A673 (cell line): ENCODE measurements at regions not wholly inside any gene's neighbourhood (a gene's known extent, or its start where the extent isn't known, plus 50 kb on each side); places are given as distances from the start of the nearest gene placed in this dataset.

Experiments
- BruUV-seq: library from RNA; stranded (reverse); fragments of 400-500 nt; replicated peaks from 2 replicates; lab custom pipeline; 2021; lab: Mats Ljungman, UMichigan
- CTCF ChIA-PET: fragments of 300-600 bp; sonication (Branson Sonifier 250); formaldehyde crosslinking; loops from one replicate; lab custom pipeline; 2022; ENCODE audit warnings: antibody characterized with exemption; lab: Charles Lee
- POLR2A ChIA-PET: fragments of 300-600 bp; sonication (Branson Sonifier 250); formaldehyde crosslinking; loops from one replicate; lab custom pipeline; 2022; ENCODE audit warnings: antibody characterized with exemption; ENCODE audit not compliant: low non-redundant PET; lab: Charles Lee
- DNase-seq: peaks from one replicate; pipeline ENCODE4 v3.0.0-alpha.2; 2015; ENCODE audit warnings: low spot score
- H3K27ac ChIP-seq: fragments of 200-600 bp; sonication (generic); 2 replicates; pipeline ENCODE4 v1.5.1; 2016; ENCODE audit warnings: mixed run types, low read depth, mild to moderate bottlenecking, mixed read lengths, antibody characterized with exemption, low read length; ENCODE audit not compliant: poor library complexity, severe bottlenecking
- H3K27me3 ChIP-seq: fragments of 200-600 bp; sonication (generic); replicated peaks from 2 replicates; pipeline ENCODE4 v1.6.1; 2017; ENCODE audit warnings: mixed run types, low read depth, mild to moderate bottlenecking, mixed read lengths, antibody characterized with exemption, low read length; ENCODE audit not compliant: insufficient read depth, poor library complexity
- H3K36me3 ChIP-seq: fragments of 200-600 bp; sonication (generic); 2 replicates; pipeline ENCODE4 v1.6.1; 2016; ENCODE audit warnings: mixed run types, mild to moderate bottlenecking, mixed read lengths, antibody characterized with exemption, low read length; ENCODE audit not compliant: insufficient read depth, poor library complexity, severe bottlenecking
- H3K4me1 ChIP-seq: fragments of 200-600 bp; sonication (generic); 2 replicates; pipeline ENCODE4 v1.6.1; 2017; ENCODE audit warnings: mixed run types, mild to moderate bottlenecking, mixed read lengths, antibody characterized with exemption, low read length; ENCODE audit not compliant: insufficient read depth, poor library complexity, severe bottlenecking
- H3K4me3 ChIP-seq: fragments of 200-600 bp; sonication (generic); 2 replicates; pipeline ENCODE4 v1.5.1; 2016; ENCODE audit warnings: low read depth, mixed run types, mild to moderate bottlenecking, mixed read lengths, low read length; ENCODE audit not compliant: poor library complexity, severe bottlenecking
- H3K9me3 ChIP-seq: fragments of 200-600 bp; sonication (generic); 2 replicates; pipeline ENCODE4 v1.6.1; 2016; ENCODE audit warnings: mixed run types, low read depth, mild to moderate bottlenecking, mixed read lengths, antibody characterized with exemption, low read length; ENCODE audit not compliant: poor library complexity, severe bottlenecking
- EZH2 ChIP-seq: fragments of 200-600 bp; sonication (generic); IDR thresholded peaks from 2 replicates; pipeline ENCODE4 v1.6.1; 2017; ENCODE audit warnings: borderline replicate concordance, low read depth, mild to moderate bottlenecking, mixed read lengths, antibody characterized with exemption, low read length; ENCODE audit not compliant: poor library complexity, severe bottlenecking
- intact Hi-C: fragments of 100-400 bp; cut with micrococcal nuclease; formaldehyde crosslinking; loops from one replicate; pipeline ENCODE4 v1.10.0; 2022; ENCODE audit not compliant: unreplicated experiment
- TF ChIP-seq, protein P1 (sequence below): fragments of 300-800, 200-600 bp; sonication (generic); conservative IDR thresholded peaks from 2 replicates; pipeline ENCODE4 v1.5.1; 2017; ENCODE audit warnings: low read depth, mild to moderate bottlenecking, antibody characterized with exemption, low read length, moderate library complexity, mixed read lengths

GRCh38 chr9:23467276-23467675 is 358.8 kb downstream of the ELAVL2 start:
- Histone ChIP-seq H3K27ac (no peak overlapping the region), H3K36me3 (no peaks in the 10 kb centered on the region), H3K9me3 (no peaks in the 10 kb centered on the region), H3K4me1 (no peaks in the 10 kb centered on the region), H3K27me3 (no peaks in the 10 kb centered on the region), H3K4me3 (no peak overlapping the region)
- intact Hi-C loops: no loop called here
- no peak for TF ChIP-seq EZH2
- TF ChIP-seq, protein P1, sequence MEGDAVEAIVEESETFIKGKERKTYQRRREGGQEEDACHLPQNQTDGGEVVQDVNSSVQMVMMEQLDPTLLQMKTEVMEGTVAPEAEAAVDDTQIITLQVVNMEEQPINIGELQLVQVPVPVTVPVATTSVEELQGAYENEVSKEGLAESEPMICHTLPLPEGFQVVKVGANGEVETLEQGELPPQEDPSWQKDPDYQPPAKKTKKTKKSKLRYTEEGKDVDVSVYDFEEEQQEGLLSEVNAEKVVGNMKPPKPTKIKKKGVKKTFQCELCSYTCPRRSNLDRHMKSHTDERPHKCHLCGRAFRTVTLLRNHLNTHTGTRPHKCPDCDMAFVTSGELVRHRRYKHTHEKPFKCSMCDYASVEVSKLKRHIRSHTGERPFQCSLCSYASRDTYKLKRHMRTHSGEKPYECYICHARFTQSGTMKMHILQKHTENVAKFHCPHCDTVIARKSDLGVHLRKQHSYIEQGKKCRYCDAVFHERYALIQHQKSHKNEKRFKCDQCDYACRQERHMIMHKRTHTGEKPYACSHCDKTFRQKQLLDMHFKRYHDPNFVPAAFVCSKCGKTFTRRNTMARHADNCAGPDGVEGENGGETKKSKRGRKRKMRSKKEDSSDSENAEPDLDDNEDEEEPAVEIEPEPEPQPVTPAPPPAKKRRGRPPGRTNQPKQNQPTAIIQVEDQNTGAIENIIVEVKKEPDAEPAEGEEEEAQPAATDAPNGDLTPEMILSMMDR: no peak
- POLR2A ChIA-PET: no interaction called here
- no TSS peak for BruUV-seq
- CTCF ChIA-PET: no interaction called here
- no peak for DNase-seq

- CTCF ChIA-PET: no interaction called here
Measured at GRCh38 chr9:23477908-23478307, 348.1 kb downstream of the ELAVL2 start.

DNA sequence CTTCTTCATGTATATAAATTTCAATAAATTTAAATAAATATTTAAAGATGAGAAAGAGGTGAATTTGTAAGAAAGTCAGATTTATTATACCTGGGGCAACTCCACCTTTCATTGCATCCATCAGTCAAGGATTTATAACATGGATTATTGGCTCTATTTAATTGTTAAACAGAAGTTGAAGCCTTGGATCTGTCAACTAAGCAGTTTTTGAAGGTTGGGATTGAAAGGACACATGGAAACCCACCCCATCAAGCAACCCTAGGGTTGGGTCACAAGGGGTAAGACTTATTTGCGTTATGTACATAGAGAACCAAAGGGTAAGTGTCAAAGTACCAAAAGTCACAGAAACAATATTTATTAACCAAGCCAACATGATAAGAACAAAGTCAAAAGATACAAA is 342.5 kb downstream of the ELAVL2 start:
- Histone ChIP-seq H3K9me3 (no peaks in the 10 kb centered on the region), H3K27me3 (no peaks in the 10 kb centered on the region), H3K4me3 (no peak overlapping the region), H3K27ac (no peak overlapping the region), H3K36me3 (no peaks in the 10 kb centered on the region), H3K4me1 (no peaks in the 10 kb centered on the region)
- ChIA-PET CTCF (no interaction called here), POLR2A (no interaction called here)
- intact Hi-C loops: no loop called here
- no peak for TF ChIP-seq EZH2
- TF ChIP-seq, protein P1: no peak
- DNase-seq: no peak
- no TSS peak for BruUV-seq

More at GRCh38 chr9:23477908-23478307, 348.1 kb downstream of the ELAVL2 start:
- Histone ChIP-seq H3K9me3 (no peaks in the 10 kb centered on the region), H3K4me3 (no peak overlapping the region), H3K4me1 (no peaks in the 10 kb centered on the region), H3K27me3 (no peaks in the 10 kb centered on the region), H3K36me3 (no peaks in the 10 kb centered on the region), H3K27ac (no peak overlapping the region)
- DNase-seq: no peak
- POLR2A ChIA-PET: no interaction called here
- intact Hi-C loops: no loop called here
- no TSS peak for BruUV-seq
- TF ChIP-seq EZH2: no peak
- TF ChIP-seq, protein P1: no peak
